Common myeloid progenitor, CD34-positive (primary cell): ENCODE measurements at regions not wholly inside any gene's neighbourhood (a gene's known extent, or its start where the extent isn't known, plus 50 kb on each side); places are given as distances from the start of the nearest gene placed in this dataset.
"Not testable (repeated sequence)": the region's sequence is repeated elsewhere in the genome, so short reads cannot be mapped to it uniquely, and the experiment has no call there.

Experiments used
- CTCF ChIA-PET: fragments of 350-600 bp; sonication (Branson Sonifier 250); formaldehyde crosslinking; loops from one replicate; lab custom pipeline; 2021; ENCODE audit warnings: antibody characterized with exemption; lab: Charles Lee
- POLR2A ChIA-PET: fragments of 350-600 bp; sonication (Branson Sonifier 250); formaldehyde crosslinking; loops from one replicate; lab custom pipeline; 2021; ENCODE audit warnings: antibody characterized with exemption; lab: Charles Lee
- DNase-seq, 3 donors: peaks; one replicate each; pipeline versions ENCODE4 v3.0.0 to v3.0.0-alpha.2; 2013
- H3K27ac ChIP-seq, 2 experiments: 1 replicate in 1 of 2; 2 replicates in 1 of 2; pipeline ENCODE4 v1.7.0; 2013; ENCODE audit warnings: inconsistent platforms in 2 of 2, low read length in 2 of 2, mild to moderate bottlenecking in 2 of 2, low read depth in 1 of 2, moderate library complexity in 1 of 2; ENCODE audit not compliant: severe bottlenecking in 2 of 2, insufficient read depth in 1 of 2, poor library complexity in 1 of 2
- H3K27me3 ChIP-seq, 5 experiments: replicated peaks in 2 of 5; 1 replicate in 3 of 5; 2 replicates in 2 of 5; pipeline versions ENCODE4 v1.6.1 to v1.7.0; 2013; ENCODE audit warnings: low read length in 4 of 5, mild to moderate bottlenecking in 2 of 5, moderate library complexity in 2 of 5, inconsistent platforms in 1 of 5; ENCODE audit not compliant: insufficient read depth in 5 of 5, control insufficient read depth in 4 of 5
- H3K36me3 ChIP-seq, 4 experiments: 1 replicate in 2 of 4; 2 replicates in 2 of 4; pipeline versions ENCODE4 v1.6.1 to v1.7.0; 2013; ENCODE audit warnings: low read length in 3 of 4, control low read depth in 1 of 4, mild to moderate bottlenecking in 1 of 4; ENCODE audit not compliant: control insufficient read depth in 4 of 4, insufficient read depth in 4 of 4
- H3K4me1 ChIP-seq, 4 experiments: 1 replicate in 3 of 4; 2 replicates in 1 of 4; pipeline versions ENCODE4 v1.6.1 to v1.7.1; 2013; ENCODE audit warnings: low read length in 3 of 4, mild to moderate bottlenecking in 3 of 4, control low read depth in 1 of 4, inconsistent platforms in 1 of 4, moderate library complexity in 1 of 4; ENCODE audit not compliant: control insufficient read depth in 4 of 4, insufficient read depth in 4 of 4; ENCODE audit errors: control extremely low read depth in 1 of 4
- H3K4me3 ChIP-seq, 7 experiments: 1 replicate in 4 of 7; 2 replicates in 3 of 7; pipeline versions ENCODE4 v1.5.1 to v1.7.0; 2013; ENCODE audit warnings: mild to moderate bottlenecking in 7 of 7, low read length in 6 of 7, moderate library complexity in 6 of 7, inconsistent platforms in 2 of 7, low read depth in 2 of 7, control low read depth in 1 of 7; ENCODE audit not compliant: insufficient read depth in 4 of 7, control insufficient read depth in 1 of 7; ENCODE audit errors: extremely low read depth in 1 of 7
- H3K9me3 ChIP-seq, 5 experiments: 1 replicate in 4 of 5; 2 replicates in 1 of 5; pipeline versions ENCODE4 v1.6.1 to v1.7.1; 2013; ENCODE audit warnings: low read length in 4 of 5, mild to moderate bottlenecking in 2 of 5, inconsistent platforms in 1 of 5, low read depth in 1 of 5, moderate library complexity in 1 of 5; ENCODE audit not compliant: control insufficient read depth in 4 of 5, insufficient read depth in 2 of 5; ENCODE audit errors: control extremely low read depth in 1 of 5
- WGBS: methylation state at CpG from one replicate; pipeline ENCODE4 v1.1.5; 2013; ENCODE audit not compliant: insufficient coverage; 5-methylcytosine and 5-hydroxymethylcytosine counted together

- DNase-seq, H3K4me3 ChIP-seq, H3K36me3 ChIP-seq, H3K4me1 ChIP-seq, CTCF ChIA-PET, H3K9me3 ChIP-seq, H3K27ac ChIP-seq, POLR2A ChIA-PET, H3K27me3 ChIP-seq: not testable (repeated sequence)
- WGBS, result no CpG with 5 or more reads among the region's 2 CpGs
These were observed 81.1 kb downstream of the THSD1 start for GRCh38 chr13:52324831-52325230.

GRCh38 chr13:52319876-52320275, 86.1 kb downstream of the THSD1 start:
- POLR2A ChIA-PET, result no interaction called here
- Histone ChIP-seq H3K36me3 (no peaks in the 10 kb centered on the region), H3K9me3 (peaks cover 0 to 2% (median 0%) of the 10 kb centered on the region in 5 experiments), H3K27ac (no peak overlapping the region), H3K27me3 (no peaks in the 10 kb centered on the region), H3K4me3 (no peak overlapping the region), H3K4me1 (no peaks in the 10 kb centered on the region)
- no peak for DNase-seq
- CTCF ChIA-PET, result no interaction called here
- WGBS, result 100% methylated on average over 2 of the region's 2 CpGs

GRCh38 chr13:52309833-52310232, 96.1 kb downstream of the THSD1 start:
- H3K9me3 ChIP-seq, H3K36me3 ChIP-seq, H3K4me3 ChIP-seq, H3K4me1 ChIP-seq, CTCF ChIA-PET, POLR2A ChIA-PET, DNase-seq, H3K27me3 ChIP-seq, H3K27ac ChIP-seq: not testable (repeated sequence)
- 93% methylated on average over 5 of the region's 6 CpGs for WGBS

- DNase-seq, H3K9me3 ChIP-seq, CTCF ChIA-PET, H3K4me3 ChIP-seq, H3K4me1 ChIP-seq, H3K27ac ChIP-seq, H3K27me3 ChIP-seq, POLR2A ChIA-PET, H3K36me3 ChIP-seq: not testable (repeated sequence)
- no CpG with 5 or more reads among the region's 1 CpG for WGBS
These were observed 99.6 kb downstream of the THSD1 start for GRCh38 chr13:52306336-52306735.

- H3K9me3 ChIP-seq, CTCF ChIA-PET, H3K4me1 ChIP-seq, H3K27ac ChIP-seq, H3K36me3 ChIP-seq, H3K4me3 ChIP-seq, POLR2A ChIA-PET, DNase-seq, H3K27me3 ChIP-seq: not testable (repeated sequence)
- no CpG with 5 or more reads among the region's 1 CpG for WGBS
These were observed 102.9 kb downstream of the THSD1 start for GRCh38 chr13:52303098-52303497.

GRCh38 chr13:52302688-52303087, 103.3 kb downstream of the THSD1 start:
- DNase-seq, CTCF ChIA-PET, H3K9me3 ChIP-seq, H3K36me3 ChIP-seq, H3K4me1 ChIP-seq, H3K4me3 ChIP-seq, H3K27me3 ChIP-seq, H3K27ac ChIP-seq, POLR2A ChIA-PET: not testable (repeated sequence)
- WGBS, result no CpG with 5 or more reads among the region's 6 CpGs

GRCh38 chr13:52301810-52302400, 104.1 kb downstream of the THSD1 start:
- H3K27ac ChIP-seq, DNase-seq, CTCF ChIA-PET, H3K9me3 ChIP-seq, POLR2A ChIA-PET, H3K4me3 ChIP-seq, H3K27me3 ChIP-seq, H3K4me1 ChIP-seq, H3K36me3 ChIP-seq: not testable (repeated sequence)
- whole genome bisulfite sequencing, result no CpG with 5 or more reads among the region's 4 CpGs
